ENCODE measurements at regions not wholly inside any gene's neighbourhood (a gene's known extent, or its start where the extent isn't known, plus 50 kb on each side); places are given as distances from the start of the nearest gene placed in this dataset.

GRCh38 chr10:33749790-33750189, 415.3 kb upstream of the NRP1 start:
- Histone ChIP-seq H4K91ac (replicated peaks; ENCODE audit: insufficient read length, low read length) (no peak overlapping the region), H2BK120ac (replicated peaks; ENCODE audit: low read depth, low read length) (no peak overlapping the region), H3K4me3 (ENCODE audit: extremely low read depth in 1 of 4, insufficient read depth in 2 of 4, low read depth in 3 of 4, low read length in 4 of 4) (no peak overlapping the region), H3K27ac (ENCODE audit: low read depth, low read length) (no peak overlapping the region), H3K79me2 (ENCODE audit: control insufficient read depth in 1 of 2, insufficient read depth in 2 of 2, low read length in 2 of 2) (no peaks in the 10 kb centered on the region), H3K23me2 (ENCODE audit: low read depth, low read length) (no peaks in the 10 kb centered on the region), H3K36me3 (ENCODE audit: control insufficient read depth in 2 of 4, insufficient read depth in 4 of 4, low read length in 3 of 4) (no peaks in the 10 kb centered on the region), H3K56ac (replicated peaks; ENCODE audit: insufficient read length, low read depth, low read length) (no peak overlapping the region), H2BK12ac (ENCODE audit: low read depth, low read length) (no peak overlapping the region), H2AFZ (ENCODE audit: low read length) (no peak overlapping the region), H4K5ac (ENCODE audit: insufficient read length, low read depth, low read length) (no peak overlapping the region), H3K14ac (ENCODE audit: insufficient read length) (no peak overlapping the region), H3K27me3 (replicated peaks in 1 of 4; ENCODE audit: control insufficient read depth in 3 of 4, extremely low read depth in 1 of 4, insufficient read depth in 3 of 4, low read length in 3 of 4) (no peaks in the 10 kb centered on the region), H4K20me1 (replicated peaks in 1 of 2; ENCODE audit: control insufficient read depth in 1 of 2, insufficient read depth in 2 of 2, low read length in 2 of 2) (no peaks in the 10 kb centered on the region), H3K79me1 (ENCODE audit: low read depth, low read length) (no peaks in the 10 kb centered on the region), H3K18ac (ENCODE audit: extremely low read depth, low read length) (no peak overlapping the region), H3K4ac (replicated peaks; ENCODE audit: insufficient read length, low read depth, low read length) (no peak overlapping the region), H2BK20ac (ENCODE audit: low read length) (no peak overlapping the region), H2AK5ac (ENCODE audit: low read depth, low read length) (no peak overlapping the region), H2BK5ac (ENCODE audit: low read depth, low read length) (no peak overlapping the region), H3K9me3 (ENCODE audit: insufficient read depth in 2 of 2, low read depth in 1 of 2, low read length in 1 of 2) (no peaks in the 10 kb centered on the region), H3K23ac (ENCODE audit: insufficient read length) (no peak overlapping the region), H3K4me2 (ENCODE audit: insufficient read depth in 1 of 2, low read depth in 2 of 2, low read length in 2 of 2) (no peak overlapping the region), H2BK15ac (ENCODE audit: low read length) (no peak overlapping the region), H3K4me1 (replicated peaks in 1 of 4; ENCODE audit: control insufficient read depth in 3 of 4, insufficient read depth in 4 of 4, low read length in 3 of 4) (no peaks in the 10 kb centered on the region), H4K8ac (ENCODE audit: extremely low read depth, insufficient read depth, low read length) (no peak overlapping the region), H3K9ac (replicated peaks in 1 of 4; ENCODE audit: extremely low read depth in 1 of 4, low read depth in 3 of 4, low read length in 3 of 4) (no peak overlapping the region)
- no peak for TF ChIP-seq PHF8 (conservative IDR thresholded peaks at IDR 0.05; ENCODE audit: low read depth, low read length)
- TF ChIP-seq EGR1 (IDR thresholded peaks at IDR 0.05; ENCODE audit: borderline replicate concordance, low read depth, low read length) = no peak
- TF ChIP-seq USF2 (IDR thresholded peaks at IDR 0.05; ENCODE audit: low read length) = no peak
- no peak for TF ChIP-seq CTBP2 (IDR thresholded peaks at IDR 0.05; ENCODE audit: borderline replicate concordance, insufficient read depth, insufficient read length, low read length)
- TF ChIP-seq BRCA1 (IDR thresholded peaks at IDR 0.05; ENCODE audit: low read depth, low read length) = no peak
- TF ChIP-seq SIN3A (conservative IDR thresholded peaks at IDR 0.05 in 1 of 2, IDR thresholded peaks at IDR 0.05 in 1 of 2; ENCODE audit: low read depth in 1 of 2, low read length in 2 of 2) = no peak
- no peak for TF ChIP-seq SRF (IDR thresholded peaks at IDR 0.05; ENCODE audit: low read depth, low read length)
- TF ChIP-seq POU5F1 (IDR thresholded peaks at IDR 0.05; ENCODE audit: low read depth, low read length) = no peak
- no peak for TF ChIP-seq YY1 (IDR thresholded peaks at IDR 0.05; ENCODE audit: low read depth, low read length)
- no peak for TF ChIP-seq FOSL1 (IDR thresholded peaks at IDR 0.05; ENCODE audit: insufficient read depth, low read depth, low read length)
- TF ChIP-seq RBBP5 (IDR thresholded peaks at IDR 0.05; ENCODE audit: borderline replicate concordance, low read depth, low read length) = no peak
- no peak for TF ChIP-seq KDM5A (IDR thresholded peaks at IDR 0.05; ENCODE audit: low read length)
- TF ChIP-seq MAFK (IDR thresholded peaks at IDR 0.05; ENCODE audit: low read depth, low read length) = no peak
- 94% methylated on average over 4 of the region's 4 CpGs; no CpG with 5 or more reads in 1 of the 2 experiments for WGBS, 2 experiments (ENCODE audit: extremely low coverage in 1 of 2, insufficient coverage in 1 of 2, insufficient read length in 1 of 2, insufficient replicate concordance in 2 of 2, low coverage in 1 of 2, low lambda C conversion rate in 2 of 2, missing lambda C conversion rate in 1 of 2)
- DNase-seq (ENCODE audit: low read depth in 1 of 2, low spot score in 2 of 2) (no peak), FAIRE-seq (no peak)
- ChIA-PET POLR2A (ENCODE audit: partially characterized antibody) (no interaction called here), CTCF (ENCODE audit: partially characterized antibody) (interaction anchor here (1.1 kb wide), 1 partner anchor 147 kb away, joined by 3 read pairs; no protein-coding TSS in a partner anchor)

Data from H1 (cell line).